ENCODE measurements at regions not wholly inside any gene's neighbourhood (a gene's known extent, or its start where the extent isn't known, plus 50 kb on each side); places are given as distances from the start of the nearest gene placed in this dataset.

DNA sequence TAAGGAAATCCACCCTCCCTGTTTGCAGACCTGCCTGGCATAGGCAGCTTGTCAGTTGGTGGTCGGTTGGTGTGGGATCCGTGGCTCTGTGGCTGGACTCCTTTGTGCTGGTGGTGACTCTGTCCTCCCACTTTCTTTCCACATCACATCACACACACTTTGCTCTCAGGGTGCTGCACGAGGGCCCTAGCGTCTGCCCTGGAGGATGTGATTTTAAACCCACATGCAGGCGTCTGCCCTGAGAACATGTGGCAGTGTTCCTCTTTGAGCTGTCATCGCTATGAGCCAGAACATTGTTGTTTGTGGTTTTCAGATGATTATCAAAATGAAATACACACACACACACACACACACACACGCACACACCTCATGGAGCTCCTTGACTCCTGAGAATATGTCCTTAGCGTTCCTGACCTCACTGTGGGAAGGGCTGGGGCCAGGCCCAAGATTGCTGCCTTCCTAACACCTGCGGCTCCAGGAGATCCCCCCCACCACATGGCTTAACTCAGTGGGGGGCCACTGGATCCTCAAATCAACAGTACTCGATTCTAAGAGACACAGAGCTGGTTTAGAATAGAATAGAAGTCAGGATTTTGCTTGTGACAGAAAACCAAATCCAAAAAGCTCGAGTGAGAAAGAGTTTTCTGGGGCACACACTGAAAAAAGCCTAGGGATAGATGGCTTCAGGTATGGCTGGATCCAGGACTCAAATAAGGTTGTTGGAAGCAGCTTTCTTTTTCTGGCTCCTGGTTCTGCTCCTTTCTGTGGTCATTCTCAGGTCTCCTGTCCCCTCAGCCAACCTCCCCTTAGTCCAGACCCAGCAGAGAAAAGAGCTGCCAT is 54.8 kb downstream of the RTP5 start:
- DNase-seq, result no peak

DNA sequence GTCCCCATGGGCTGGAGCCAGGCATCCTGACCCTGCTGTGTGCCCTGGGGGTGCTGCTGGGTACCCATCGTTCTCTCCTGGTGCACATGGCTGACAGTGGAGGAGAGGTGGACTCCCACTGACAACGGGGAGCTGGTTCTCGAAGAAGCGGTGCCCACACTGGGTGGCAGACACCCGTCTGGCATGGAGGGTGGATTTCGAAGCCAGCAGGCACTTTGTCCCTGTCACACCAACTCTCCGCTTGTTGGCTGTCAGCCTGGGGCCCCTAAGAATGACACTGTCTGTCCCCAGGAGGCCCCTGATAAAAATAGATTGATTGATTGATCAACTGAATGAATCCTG is 55.4 kb downstream of the RTP5 start:
- no peak for DNase-seq

DNA sequence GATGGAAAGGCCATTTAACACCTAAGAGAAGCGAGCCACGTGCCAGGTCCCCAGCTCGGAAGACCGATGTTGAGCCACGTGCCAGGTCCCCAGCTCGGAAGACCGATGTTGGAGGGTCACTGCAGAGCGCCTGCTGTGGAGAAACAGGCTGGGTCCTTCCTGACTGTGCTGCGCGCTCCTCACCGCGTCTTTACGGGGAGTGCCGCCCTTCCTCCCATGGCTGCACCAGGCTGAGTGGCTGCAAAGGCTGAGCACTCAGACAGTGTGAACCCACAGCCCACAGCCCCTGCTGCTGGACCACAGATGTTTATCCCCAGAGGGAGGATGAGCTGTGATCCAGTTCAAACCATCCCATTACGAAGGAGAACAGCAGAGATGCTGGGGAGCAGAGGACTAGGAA is 55.7 kb downstream of the RTP5 start:
- DNase-seq, result no peak

DNA sequence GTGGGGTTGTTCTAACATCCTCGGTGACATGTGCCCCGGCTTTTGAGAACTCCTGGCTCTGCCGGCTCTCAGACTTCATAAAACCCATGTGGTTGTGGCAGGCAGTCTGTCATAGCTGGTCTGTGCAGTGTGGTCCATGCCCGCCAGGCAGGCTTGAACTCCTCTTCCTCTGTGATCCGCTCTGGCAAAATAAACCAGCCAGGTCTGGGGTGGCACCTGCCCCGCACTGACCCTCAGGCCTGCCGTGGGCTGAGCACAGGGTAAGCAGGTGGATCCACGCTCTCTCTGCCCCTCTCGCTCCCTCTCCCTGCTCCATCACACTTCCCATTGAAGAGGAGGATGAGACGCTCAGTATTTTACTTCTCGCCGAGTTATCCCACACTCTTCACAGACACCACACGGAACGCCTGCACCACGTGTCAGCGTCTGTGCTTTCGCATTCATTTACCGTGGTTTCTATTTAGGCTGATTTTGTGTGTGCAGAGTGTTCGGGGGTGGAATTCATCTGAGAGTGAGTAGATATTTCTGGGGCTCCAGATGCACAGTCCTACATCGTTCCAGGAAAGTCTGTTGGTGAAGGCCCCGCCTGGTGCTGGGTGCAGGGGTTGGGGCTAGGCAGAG is 56.4 kb downstream of the RTP5 start:
- DNase-seq, result no peak

DNA sequence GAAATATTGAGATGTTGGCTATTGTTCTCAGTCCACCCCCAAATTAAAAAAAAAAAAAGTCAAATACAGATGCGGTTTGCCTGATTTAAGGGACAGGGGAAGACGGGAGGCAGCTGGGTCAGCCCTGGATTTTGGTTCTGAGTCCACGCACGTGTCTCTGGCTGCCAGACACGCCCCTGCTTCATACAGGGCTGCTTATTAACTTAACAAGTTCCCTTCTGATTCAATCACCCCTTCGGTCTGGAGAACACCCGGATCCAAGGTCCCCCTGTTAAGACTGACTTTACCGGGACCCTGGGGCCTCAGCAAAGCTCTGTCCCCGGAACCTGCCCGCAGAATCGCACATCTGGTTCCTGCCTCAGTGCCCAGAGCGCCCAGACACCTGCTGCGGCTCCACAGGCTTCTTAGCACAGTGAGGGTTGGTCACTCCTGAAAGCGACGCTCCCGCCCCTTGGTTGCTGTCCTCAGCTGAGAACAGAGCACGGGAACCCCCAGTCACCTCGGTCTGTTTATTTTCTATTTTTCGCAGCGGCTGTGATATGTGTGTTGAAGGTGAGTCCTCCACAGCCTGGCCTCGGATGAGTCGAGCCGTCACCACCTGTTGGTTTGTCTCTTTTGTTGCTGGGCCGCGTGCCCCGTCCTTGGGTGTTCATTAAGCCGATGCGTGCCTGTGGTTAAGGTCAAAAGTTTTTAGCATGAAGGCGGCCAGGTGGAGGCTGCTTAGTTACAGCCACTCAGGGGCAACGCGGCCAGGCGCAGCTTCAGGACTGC is 57.2 kb downstream of the RTP5 start:
- DNase-seq, result no peak

DNA sequence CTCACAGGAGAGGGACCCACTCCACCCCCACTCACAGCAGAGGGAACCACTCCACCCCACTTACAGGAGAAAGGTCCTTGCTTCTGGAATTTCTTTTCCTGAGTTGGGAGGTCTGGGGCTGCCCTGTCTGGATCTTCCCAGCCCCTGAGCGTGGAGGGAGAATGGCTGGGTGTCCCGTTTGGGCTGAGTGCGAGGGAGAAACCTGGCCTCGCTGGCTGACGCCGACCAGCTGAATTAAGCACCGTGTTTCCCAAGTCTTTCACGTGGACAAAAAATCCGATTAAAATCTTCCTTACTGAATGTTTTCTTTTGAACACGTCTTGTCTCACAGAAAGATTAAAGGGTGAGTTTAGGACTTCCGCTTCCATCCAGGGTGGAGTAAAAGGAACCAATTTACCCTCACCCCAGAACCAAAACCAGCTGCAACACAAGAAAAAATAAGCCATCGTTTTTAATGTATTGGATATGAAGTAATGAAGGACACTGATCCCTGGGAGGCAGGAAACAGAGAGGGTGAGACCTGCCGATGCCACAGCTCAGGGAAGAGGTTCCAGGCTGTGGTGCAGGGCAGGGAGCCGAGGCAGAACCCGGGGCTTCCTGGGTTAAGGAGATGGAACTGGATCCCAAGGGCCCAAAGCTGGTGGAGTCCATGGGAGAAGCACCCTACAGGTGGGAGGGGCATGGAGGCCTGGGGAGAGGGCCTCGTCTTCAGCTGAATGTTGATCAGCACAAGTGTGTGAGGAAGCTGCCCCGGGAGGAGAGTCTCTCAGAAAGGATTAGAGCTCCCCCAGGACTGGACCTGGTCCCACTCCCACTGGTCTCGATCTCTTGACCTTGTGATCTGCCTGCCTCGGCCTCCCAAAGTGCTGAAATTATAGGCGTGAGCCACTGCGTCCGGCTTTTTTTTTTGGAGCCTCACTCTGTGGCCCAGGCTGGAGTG is 60.3 kb downstream of the RTP5 start:
- DNase-seq, result no peak

DNA sequence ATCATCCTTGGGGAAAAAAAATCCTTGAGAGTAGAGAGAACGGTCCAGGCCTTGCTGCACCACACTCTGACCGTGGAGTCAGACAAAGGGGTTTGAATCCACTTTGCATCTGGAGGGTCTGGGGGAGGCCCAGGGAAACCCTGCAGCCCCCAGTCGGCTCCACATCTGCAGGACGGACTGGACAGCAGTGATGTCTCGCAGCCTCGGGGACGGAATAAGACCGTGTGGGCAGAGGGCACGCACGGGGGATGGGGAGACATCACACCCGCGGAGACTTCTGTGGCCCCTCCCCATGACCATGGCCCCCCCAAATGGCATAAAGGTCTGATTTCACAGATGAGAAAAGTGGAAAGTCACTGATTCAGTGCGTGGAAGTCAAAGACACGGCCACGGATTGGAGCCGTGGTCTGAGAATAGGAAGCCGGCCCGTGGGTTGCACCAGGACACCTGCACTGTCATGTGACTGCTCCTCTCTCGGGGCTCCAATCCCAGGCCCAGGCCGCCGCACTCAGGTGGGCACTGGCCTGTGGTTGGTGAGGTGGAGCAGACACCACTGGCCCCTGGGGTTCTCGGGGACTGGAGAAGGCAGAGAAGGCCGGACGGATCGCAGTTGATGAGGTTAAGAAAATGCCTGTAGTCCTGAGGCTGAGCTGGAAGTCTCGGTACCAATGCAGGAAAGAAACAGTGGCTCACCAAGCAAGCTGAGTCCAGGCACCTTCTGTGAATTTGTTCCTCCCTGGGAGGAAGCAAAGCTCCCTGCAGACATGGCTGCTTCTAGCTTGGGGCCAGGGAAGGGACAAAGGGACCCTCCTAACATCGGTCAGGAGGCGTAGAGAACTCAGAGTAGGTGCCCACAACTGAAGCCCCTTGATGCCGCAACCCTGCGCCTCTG is 61.8 kb downstream of the RTP5 start:
- no peak for DNase-seq

DNA sequence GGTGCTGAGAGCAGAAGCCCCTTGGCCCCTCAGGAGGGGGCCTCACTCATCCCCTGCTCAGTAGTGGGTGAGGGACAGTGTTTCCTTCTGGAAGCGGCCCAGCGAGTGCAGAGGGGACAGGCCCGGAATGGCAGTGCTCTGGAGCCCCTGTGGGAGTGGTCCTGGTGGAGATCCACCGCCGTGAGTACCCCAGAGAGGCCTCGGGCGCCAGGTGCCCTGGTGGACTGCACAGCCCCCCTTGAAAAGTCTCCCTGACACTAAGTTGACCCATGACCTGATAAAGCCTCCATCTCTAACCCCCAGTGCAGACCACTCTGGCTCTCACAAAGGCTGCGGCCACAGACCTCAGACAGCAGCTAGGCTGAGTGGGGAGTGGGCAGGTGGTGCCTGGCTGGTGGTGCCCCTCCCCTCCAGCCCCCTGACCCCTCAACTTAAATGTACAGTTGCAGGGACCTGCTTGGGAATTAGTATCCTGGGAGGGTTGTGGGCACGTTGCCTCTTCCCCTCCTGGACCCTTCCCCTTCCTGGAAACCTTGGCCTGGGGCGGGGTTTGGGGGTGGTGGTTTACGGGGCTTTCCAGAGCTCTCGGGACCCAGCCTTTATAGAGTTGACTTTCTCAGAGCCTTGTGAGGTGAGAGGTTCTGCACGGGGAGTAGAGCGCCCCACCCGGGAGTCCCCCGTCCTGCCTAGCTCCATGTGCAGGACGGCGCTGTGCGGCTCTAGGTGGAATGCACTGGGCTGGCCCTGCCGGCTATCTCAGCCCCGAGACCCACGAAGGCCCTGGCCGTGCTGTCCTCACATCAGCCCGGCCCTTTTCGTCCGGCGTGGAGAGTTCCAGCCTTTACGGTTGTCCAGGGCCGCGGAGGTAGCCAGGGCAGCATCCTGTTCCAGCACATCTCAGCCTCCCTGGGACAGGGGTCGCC is 62.7 kb downstream of the RTP5 start:
- no peak for DNase-seq

DNA sequence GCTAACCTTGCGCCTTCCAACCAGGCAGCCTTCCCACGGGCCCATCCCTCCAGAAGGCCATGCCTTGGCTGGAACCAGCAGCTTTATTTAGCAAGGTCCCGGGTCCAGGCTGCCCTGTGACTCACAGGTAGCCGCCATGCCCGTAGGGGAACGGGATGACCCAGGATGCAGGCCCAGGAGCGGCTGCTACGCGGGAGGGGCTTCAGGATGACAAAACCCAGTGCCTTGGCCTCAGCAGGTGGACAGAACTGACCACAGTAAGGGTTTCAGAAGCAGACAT is 63.3 kb downstream of the RTP5 start:
- no peak for DNase-seq

DNA sequence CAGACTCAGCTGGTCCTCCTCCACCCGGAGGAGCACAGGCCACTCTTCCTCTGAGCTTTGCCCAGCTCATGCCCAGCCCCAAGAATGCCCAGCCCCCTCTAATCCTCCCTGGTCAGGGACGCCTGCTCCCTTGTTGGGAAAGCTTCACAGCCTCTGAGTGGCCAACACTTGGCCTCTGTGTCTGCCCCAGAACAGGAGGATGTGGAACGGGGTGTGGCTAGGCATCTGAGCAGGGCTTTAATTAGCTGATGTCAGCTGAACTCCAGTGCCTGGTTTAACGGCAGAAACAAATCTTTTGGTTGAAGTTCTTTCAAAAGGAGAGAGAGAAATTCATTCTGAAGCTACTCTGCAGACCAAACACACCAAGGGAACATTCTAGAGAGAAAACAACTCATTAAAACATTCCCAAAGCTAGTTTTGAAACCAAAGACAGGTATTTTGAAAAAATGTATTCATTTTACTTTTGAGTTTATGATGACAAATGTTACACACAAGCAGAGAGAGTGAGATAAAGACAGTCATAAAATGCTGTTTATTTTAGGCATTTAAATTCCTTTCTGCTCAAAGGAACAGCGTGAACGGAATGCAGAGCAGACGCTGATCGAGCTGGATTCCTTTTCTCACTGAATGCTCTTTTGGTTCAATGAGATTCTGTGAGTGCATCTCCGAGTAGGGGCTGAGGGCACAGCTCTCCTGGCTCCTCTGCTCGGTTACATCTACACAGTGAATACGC is 63.8 kb downstream of the RTP5 start:
- no peak for DNase-seq

DNA sequence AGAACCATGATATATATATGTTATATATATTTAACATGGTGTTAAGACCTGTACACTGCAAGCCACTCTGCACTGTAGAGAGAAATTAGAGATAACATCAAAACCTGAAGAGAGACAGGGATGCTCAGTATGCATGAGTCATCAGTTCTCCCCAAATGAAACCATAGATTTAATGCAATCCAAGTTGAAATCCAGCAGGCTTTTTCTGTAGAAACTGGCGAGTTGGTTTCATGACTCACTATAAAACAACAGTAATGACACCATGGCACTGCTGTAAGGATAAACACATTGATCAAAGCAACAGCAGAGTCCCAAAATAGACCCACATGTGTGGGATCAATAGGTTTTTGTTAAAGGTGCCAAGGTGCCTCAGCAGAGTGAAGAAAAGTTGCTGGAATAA is 65.8 kb downstream of the RTP5 start:
- DNase-seq, result no peak

DNA sequence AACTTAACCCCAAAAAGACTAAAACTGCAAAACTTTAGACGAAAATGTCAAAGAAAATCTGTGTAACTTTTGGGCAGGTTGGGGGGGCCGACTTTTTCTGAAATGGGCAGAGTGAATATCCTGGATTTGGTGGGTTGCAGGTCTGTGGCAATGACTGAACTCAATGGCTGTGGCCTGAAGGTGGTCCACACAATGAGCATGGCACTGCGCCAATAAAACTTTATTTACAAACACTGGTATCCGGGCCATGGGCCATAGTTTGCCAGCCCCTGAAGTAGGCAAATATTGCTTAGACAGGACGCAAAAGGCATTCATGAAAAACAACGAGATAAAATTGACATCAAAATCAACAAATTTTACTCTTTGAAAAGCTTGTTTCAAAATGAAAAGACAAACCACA is 66.2 kb downstream of the RTP5 start:
- no peak for DNase-seq

DNA sequence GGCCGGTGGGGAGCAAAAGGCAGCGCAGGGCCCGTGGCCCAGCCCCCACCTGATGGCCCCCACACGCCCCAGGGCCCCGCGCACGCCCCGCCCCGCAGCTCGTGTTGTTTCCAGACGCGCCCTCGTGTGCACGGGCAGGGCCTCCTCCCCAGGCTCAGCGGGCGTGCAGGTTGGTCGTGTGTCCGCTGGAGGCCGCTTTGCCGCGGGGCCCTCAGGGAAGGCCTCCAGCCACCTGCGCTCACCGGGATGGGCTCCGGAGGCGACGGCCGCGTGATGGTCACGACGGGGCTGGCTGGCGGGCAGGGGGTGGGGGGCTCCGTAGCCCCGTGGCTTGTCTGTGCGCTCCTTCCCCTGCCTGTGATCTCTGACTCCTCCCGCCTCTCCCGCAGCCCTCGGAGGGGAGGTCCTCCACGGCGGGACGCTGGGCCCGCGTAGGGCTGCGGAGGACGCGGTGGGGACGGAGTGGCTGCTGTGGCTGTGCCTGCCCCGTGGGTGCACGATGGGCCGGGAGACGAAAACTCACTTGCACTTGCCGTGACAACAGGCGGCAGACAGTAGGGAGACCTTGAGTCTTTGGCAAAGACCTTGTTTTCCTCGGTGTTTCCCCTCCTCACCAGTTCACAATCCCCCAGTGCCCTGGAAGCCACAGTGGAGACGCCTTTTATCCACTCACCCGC is 67.1 kb downstream of the RTP5 start:
- no peak for DNase-seq

DNA sequence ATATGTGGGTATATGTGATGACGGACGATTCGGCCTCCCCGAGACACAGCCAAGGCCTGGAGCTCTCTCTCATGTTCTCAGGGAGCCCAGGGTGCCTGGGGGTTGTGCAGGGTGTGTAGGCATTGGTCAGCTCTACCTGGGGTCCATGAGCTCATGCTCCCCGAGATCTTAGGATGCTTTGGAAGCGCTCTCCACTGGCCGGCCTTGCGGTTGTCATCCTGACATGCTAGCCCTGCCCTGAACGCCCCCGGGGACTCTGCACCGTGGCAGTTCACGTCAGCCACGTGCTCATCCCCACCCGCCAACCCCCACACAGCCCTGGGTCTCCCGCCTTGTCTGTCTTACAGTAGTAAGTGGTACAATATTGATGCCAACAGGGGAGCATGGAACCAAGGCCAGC is 67.8 kb downstream of the RTP5 start:
- no peak for DNase-seq

DNA sequence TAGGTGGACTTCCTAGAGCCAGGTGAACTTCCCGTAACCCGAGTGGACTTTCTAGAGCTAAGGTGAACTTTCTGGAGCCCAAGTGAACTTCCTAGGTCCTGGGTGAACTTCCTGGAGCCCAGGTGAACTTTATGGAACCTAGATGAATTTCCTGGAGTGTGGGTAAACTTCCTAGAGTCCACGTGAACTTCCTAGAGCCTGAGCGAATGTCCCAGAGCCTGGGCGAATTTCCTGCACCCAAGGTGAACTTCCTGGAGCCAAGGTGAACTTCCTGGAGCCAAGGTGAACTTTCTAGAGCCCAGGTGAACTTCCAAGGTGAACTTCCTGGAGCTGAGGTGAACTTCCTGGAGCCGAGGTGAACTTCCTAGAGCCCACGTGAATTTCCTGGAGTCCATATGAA is 70.0 kb downstream of the RTP5 start:
- no peak for DNase-seq

DNA sequence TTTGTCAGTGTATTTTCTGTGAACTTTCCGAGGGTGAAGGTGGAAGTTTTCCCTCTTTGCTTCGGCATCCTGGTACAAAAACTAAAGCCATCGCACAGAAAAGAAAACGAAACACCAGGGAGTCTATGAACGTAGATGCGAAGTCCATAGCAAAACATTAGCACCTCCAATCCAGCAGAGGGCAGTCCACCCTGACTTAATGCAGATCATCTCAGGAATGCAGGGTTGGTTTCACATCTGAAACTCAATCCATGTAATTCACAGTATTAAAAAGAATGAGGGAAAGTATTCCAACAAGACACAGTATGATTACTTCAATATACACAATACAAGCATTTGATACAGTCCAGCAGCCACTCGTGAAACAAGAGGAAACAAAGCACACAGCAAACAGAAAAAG is 70.8 kb downstream of the RTP5 start:
- no peak for DNase-seq

DNA sequence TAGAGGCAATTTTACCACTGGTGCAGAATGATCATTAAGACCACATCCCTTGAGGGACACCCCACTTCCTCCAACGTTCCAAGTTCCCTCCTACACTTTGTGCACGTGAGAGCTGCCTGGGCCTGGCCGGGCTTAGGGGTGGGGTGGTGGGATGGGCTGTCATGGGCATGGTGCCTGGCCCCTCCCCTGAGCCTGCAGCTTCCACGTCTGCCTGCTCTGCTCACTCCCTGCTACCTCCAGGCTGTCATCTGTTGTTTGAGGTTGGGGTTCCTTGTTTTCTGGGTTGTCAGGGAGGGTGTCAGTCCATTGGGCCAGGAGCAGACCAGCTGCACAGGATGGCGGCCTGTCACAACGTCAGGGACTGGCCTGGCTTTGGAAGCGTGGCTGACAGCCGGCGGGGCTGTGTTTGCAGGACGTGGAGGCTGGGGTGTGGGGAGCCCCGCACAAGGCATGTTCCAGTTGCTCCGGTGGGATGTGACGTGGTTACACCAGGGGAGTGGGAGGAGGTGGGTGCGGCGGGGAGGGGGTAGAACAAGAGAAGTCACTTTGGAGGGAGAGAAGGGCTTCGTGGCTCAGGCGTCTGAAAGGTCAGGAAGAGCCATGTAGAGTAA is 72.3 kb downstream of the RTP5 start:
- peak in 1 of 2 donors; percentile 25 for DNase-seq

DNA sequence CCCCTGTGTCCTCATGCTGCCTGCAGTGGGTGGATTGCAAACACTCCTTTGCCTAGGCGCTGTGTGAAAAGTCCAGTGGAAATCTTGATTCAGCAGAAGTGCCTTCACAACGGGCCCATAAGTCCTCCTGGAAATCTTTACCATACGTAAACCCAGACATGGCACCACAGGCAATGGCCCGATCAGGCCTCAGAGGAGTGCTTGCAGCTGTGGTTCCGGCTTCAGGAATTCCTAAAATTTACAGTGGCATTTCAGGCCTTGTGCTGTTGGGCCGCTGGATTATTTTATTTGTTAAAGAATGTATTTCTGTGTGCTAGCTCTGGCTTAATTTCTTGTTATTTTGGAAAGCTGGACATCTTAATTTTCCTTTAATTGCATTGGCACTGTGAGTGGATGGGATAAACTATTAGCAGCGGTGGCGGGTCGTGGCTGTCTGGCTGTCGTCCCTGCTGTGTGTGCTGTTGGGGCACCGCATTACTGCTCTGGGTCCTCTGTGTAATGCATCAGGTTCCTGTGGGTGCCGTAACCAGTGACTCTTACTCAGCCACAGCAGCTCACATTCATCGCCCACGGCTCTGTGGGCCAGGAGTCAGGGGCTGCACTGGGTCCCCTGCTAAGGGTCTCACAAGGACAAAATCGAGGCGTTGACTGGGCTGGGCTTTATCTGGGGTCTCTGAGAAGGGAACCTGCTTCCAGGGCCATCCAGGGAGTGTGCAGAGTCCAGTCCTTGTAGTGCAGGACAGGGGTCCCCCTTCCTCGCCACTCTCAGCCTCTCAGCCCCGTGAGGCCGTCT is 73.1 kb downstream of the RTP5 start:
- no peak for DNase-seq

Measured in bone marrow (tissue), 2 donors.